H9 (cell line): ENCODE measurements at regions not wholly inside any gene's neighbourhood (a gene's known extent, or its start where the extent isn't known, plus 50 kb on each side); places are given as distances from the start of the nearest gene placed in this dataset.

ENCODE experiments used
- DNase-seq: peaks from one replicate; pipeline ENCODE4 v3.0.0-alpha.2; 2017
- H2AFZ ChIP-seq: one replicate; pipeline ENCODE4 v1.6.1; 2013; ENCODE audit warnings: mild to moderate bottlenecking, low read length, control low read depth, moderate library complexity
- H2AK5ac ChIP-seq: 2 replicates; pipeline ENCODE4 v1.6.1; 2013; ENCODE audit warnings: low read length, control low read depth, mixed read lengths; ENCODE audit not compliant: insufficient read length
- H2BK120ac ChIP-seq: one replicate; pipeline ENCODE4 v1.6.1; 2013; ENCODE audit warnings: low read depth, mild to moderate bottlenecking, low read length, control low read depth, inconsistent platforms; ENCODE audit not compliant: poor library complexity, severe bottlenecking
- H2BK12ac ChIP-seq: 2 replicates; pipeline ENCODE4 v1.6.1; 2013; ENCODE audit warnings: low read length, control low read depth, mixed read lengths, low read depth; ENCODE audit not compliant: insufficient read length
- H2BK15ac ChIP-seq: 2 replicates; pipeline ENCODE4 v1.6.1; 2013; ENCODE audit warnings: low read depth, low read length, control low read depth
- H2BK20ac ChIP-seq: one replicate; pipeline ENCODE4 v1.6.1; 2013; ENCODE audit warnings: low read depth, mild to moderate bottlenecking, low read length, control low read depth, inconsistent platforms; ENCODE audit not compliant: poor library complexity, severe bottlenecking
- H2BK5ac ChIP-seq: 2 replicates; pipeline ENCODE4 v1.6.1; 2013; ENCODE audit warnings: low read length, control low read depth, mixed read lengths; ENCODE audit not compliant: insufficient read length
- H3K14ac ChIP-seq: 2 replicates; pipeline ENCODE4 v1.6.1; 2013; ENCODE audit warnings: low read length, control low read depth; ENCODE audit not compliant: insufficient read depth
- H3K18ac ChIP-seq: 2 replicates; pipeline ENCODE4 v1.6.1; 2013; ENCODE audit warnings: low read depth, mild to moderate bottlenecking, mixed read lengths, low read length, control low read depth; ENCODE audit not compliant: insufficient read length
- H3K23ac ChIP-seq: 2 replicates; pipeline ENCODE4 v1.6.1; 2013; ENCODE audit warnings: low read length, control low read depth, mixed read lengths, low read depth; ENCODE audit not compliant: insufficient read length
- H3K23me2 ChIP-seq: 2 replicates; pipeline ENCODE4 v1.6.1; 2013; ENCODE audit warnings: low read depth, mild to moderate bottlenecking, mixed read lengths, low read length, control low read depth; ENCODE audit not compliant: insufficient read length, poor library complexity, severe bottlenecking
- H3K27ac ChIP-seq: 2 replicates; pipeline ENCODE4 v1.5.1; 2013; ENCODE audit warnings: low read length, control low read depth, mixed read lengths, low read depth; ENCODE audit not compliant: insufficient read length
- H3K27me3 ChIP-seq: 2 replicates; pipeline ENCODE4 v1.6.1; 2013; ENCODE audit warnings: low read length, control low read depth, inconsistent platforms; ENCODE audit not compliant: insufficient read depth
- H3K4ac ChIP-seq: 2 replicates; pipeline ENCODE4 v1.6.1; 2013; ENCODE audit warnings: low read depth, mild to moderate bottlenecking, control low read depth, inconsistent platforms, low read length, moderate library complexity
- H3K4me1 ChIP-seq: 2 replicates; pipeline ENCODE4 v1.6.1; 2013; ENCODE audit warnings: low read length, control low read depth, inconsistent platforms; ENCODE audit not compliant: insufficient read depth
- H3K4me2 ChIP-seq: 2 replicates; pipeline ENCODE4 v1.6.1; 2013; ENCODE audit warnings: low read length, control low read depth, mixed read lengths; ENCODE audit not compliant: insufficient read length, insufficient read depth
- H3K56ac ChIP-seq: 2 replicates; pipeline ENCODE4 v1.6.1; 2013; ENCODE audit warnings: low read depth, mild to moderate bottlenecking, mixed read lengths, low read length, control low read depth; ENCODE audit not compliant: insufficient read length
- H3K79me1 ChIP-seq: 2 replicates; pipeline ENCODE4 v1.6.1; 2013; ENCODE audit warnings: low read depth, mild to moderate bottlenecking, moderate library complexity, low read length, control low read depth, inconsistent platforms; ENCODE audit not compliant: insufficient read depth, poor library complexity, severe bottlenecking
- H3K79me2 ChIP-seq: 2 replicates; pipeline ENCODE4 v1.6.1; 2013; ENCODE audit warnings: low read length, control low read depth, inconsistent platforms; ENCODE audit not compliant: insufficient read depth
- H3K9ac ChIP-seq: 2 replicates; pipeline ENCODE4 v1.6.1; 2013; ENCODE audit warnings: low read length, control low read depth, mixed read lengths; ENCODE audit not compliant: insufficient read length; ENCODE audit errors: extremely low read depth
- H3K9me3 ChIP-seq: one replicate; pipeline ENCODE4 v1.6.1; 2013; ENCODE audit warnings: low read depth, low read length, inconsistent platforms; ENCODE audit not compliant: control insufficient read depth
- H3T11ph ChIP-seq: one replicate; pipeline ENCODE4 v1.6.1; 2013; ENCODE audit warnings: mild to moderate bottlenecking, low read length, control low read depth, inconsistent platforms
- H4K20me1 ChIP-seq: one replicate; pipeline ENCODE4 v1.6.1; 2013; ENCODE audit not compliant: control insufficient read depth, insufficient read length, insufficient read depth
- H4K5ac ChIP-seq: 2 replicates; pipeline ENCODE4 v1.6.1; 2013; ENCODE audit warnings: low read depth, mild to moderate bottlenecking, mixed read lengths, low read length, control low read depth; ENCODE audit not compliant: insufficient read length
- H4K8ac ChIP-seq: replicated peaks from 2 replicates; pipeline ENCODE4 v1.6.1; 2013; ENCODE audit warnings: low read length, control low read depth, mixed read lengths, low read depth; ENCODE audit not compliant: insufficient read length
- H4K91ac ChIP-seq: 2 replicates; pipeline ENCODE4 v1.6.1; 2013; ENCODE audit warnings: low read depth, mild to moderate bottlenecking, moderate library complexity, mixed read lengths, low read length, control low read depth; ENCODE audit not compliant: insufficient read length
- H3K27ac Mint-ChIP-seq, 3 experiments: 2 replicates in 2 of 3; 3 replicates in 1 of 3; pipeline ENCODE4 v1.8.0; 2020 to 2021; ENCODE audit warnings: mixed read lengths in 3 of 3, mild to moderate bottlenecking in 1 of 3, moderate library complexity in 1 of 3
- H3K27me3 Mint-ChIP-seq: 2 replicates; pipeline ENCODE4 v1.8.0; 2021; ENCODE audit warnings: low read depth, mild to moderate bottlenecking, moderate library complexity, mixed read lengths
- H3K36me3 Mint-ChIP-seq, 3 experiments: 2 replicates in 2 of 3; 3 replicates in 1 of 3; pipeline ENCODE4 v1.8.0; 2020 to 2021; ENCODE audit warnings: low read depth in 3 of 3, mixed read lengths in 3 of 3; ENCODE audit not compliant: insufficient read depth in 1 of 3
- H3K4me1 Mint-ChIP-seq, 2 experiments: 2 replicates each; pipeline ENCODE4 v1.8.0; 2020; ENCODE audit warnings: mixed read lengths in 2 of 2
- H3K4me3 Mint-ChIP-seq, 2 experiments: 2 replicates in 1 of 2; 3 replicates in 1 of 2; pipeline ENCODE4 v1.8.0; 2020 to 2021; ENCODE audit warnings: mild to moderate bottlenecking in 2 of 2, mixed read lengths in 2 of 2, moderate library complexity in 1 of 2
- H3K9me3 Mint-ChIP-seq, 2 experiments: 2 replicates in 1 of 2; 3 replicates in 1 of 2; pipeline ENCODE4 v1.8.0; 2020; ENCODE audit warnings: mild to moderate bottlenecking in 2 of 2, mixed read lengths in 2 of 2, moderate library complexity in 1 of 2
- CTCF ChIP-seq: fragments of 200-600 bp; sonication (generic); conservative IDR thresholded peaks from 3 replicates; pipeline ENCODE4 v1.8.0; 2021; ENCODE audit warnings: antibody characterized with exemption, mild to moderate bottlenecking
- WGBS: extraction: QIAGEN DNeasy Blood & Tissue Kit; methylation state at CpG from one replicate; pipeline ENCODE4 v1.1.7; 2013; ENCODE audit warnings: missing lambda C conversion rate, low lambda C conversion rate, mixed read lengths; ENCODE audit not compliant: insufficient read length; ENCODE audit errors: extremely low coverage; 5-methylcytosine and 5-hydroxymethylcytosine counted together

- Histone ChIP-seq H3K23ac (no peak overlapping the region), H2BK5ac (no peak overlapping the region), H3K79me1 (no peaks in the 10 kb centered on the region), H2BK12ac (no peak overlapping the region), H2AFZ (no peak overlapping the region), H4K8ac (no peak overlapping the region), H4K91ac (no peak overlapping the region), H3K4me1 (no peaks in the 10 kb centered on the region), H3K27ac (no peak overlapping the region), H3K56ac (no peak overlapping the region), H3K23me2 (no peaks in the 10 kb centered on the region), H3K9me3 (no peaks in the 10 kb centered on the region), H3K9ac (no peak overlapping the region), H2AK5ac (no peak overlapping the region), H3K27me3 (0 out of 2 replicates have a peak, but pooled peaks cover 3% of the 10 kb centered on the region), H3K4ac (no peak overlapping the region), H2BK15ac (no peak overlapping the region), H3K14ac (no peak overlapping the region), H3K4me2 (no peak overlapping the region), H4K5ac (no peak overlapping the region), H3K79me2 (no peaks in the 10 kb centered on the region), H3K18ac (no peak overlapping the region), H2BK120ac (no peak overlapping the region), H4K20me1 (no peaks in the 10 kb centered on the region), H2BK20ac (no peak overlapping the region), H3T11ph (no peak overlapping the region)
- peaks cover 0 to 4% of the 10 kb centered on the region in 2 experiments; a peak in 2 of 4 replicates for H3K4me1 Mint-ChIP-seq
- no peak for TF ChIP-seq CTCF
- no peak overlapping the region for H3K4me3 Mint-ChIP-seq
- WGBS: 100% methylated on average over 2 of the region's 2 CpGs
- no peak for DNase-seq
- peaks cover 3 to 7% of the 10 kb centered on the region in 2 experiments; a peak in 4 of 5 replicates for H3K9me3 Mint-ChIP-seq
- no peaks in the 10 kb centered on the region for H3K36me3 Mint-ChIP-seq
- no peak overlapping the region for H3K27ac Mint-ChIP-seq
- peaks cover 36% of the 10 kb centered on the region for H3K27me3 Mint-ChIP-seq
These were observed 50.4 kb upstream of the GRPEL1 start for GRCh38 chr4:7118013-7118832.
